HEK293T (cell line): ENCODE measurements at regions not wholly inside any gene's neighbourhood (a gene's known extent, or its start where the extent isn't known, plus 50 kb on each side); places are given as distances from the start of the nearest gene placed in this dataset.
A peak's percentile ranks its signal among the peaks of the same experiment; 100 is the strongest.

Experiments used
- ARNT ChIP-seq: fragments of 450-650 bp; IDR thresholded peaks from 2 replicates; pipeline ENCODE4 v1.6.1; 2017; ENCODE audit warnings: mild to moderate bottlenecking
- BHLHE40 ChIP-seq: fragments of 450-650 bp; IDR thresholded peaks from 2 replicates; pipeline ENCODE4 v1.6.1; 2016; ENCODE audit warnings: mild to moderate bottlenecking, moderate library complexity, borderline replicate concordance
- ELF4 ChIP-seq: fragments of 450-650 bp; IDR thresholded peaks from 2 replicates; pipeline ENCODE4 v1.6.1; 2017; ENCODE audit warnings: antibody characterized with exemption
- FOXA1 ChIP-seq: fragments of 450-650 bp; IDR thresholded peaks from 2 replicates; pipeline ENCODE4 v1.6.1; 2016; ENCODE audit warnings: mild to moderate bottlenecking
- FOXK2 ChIP-seq: fragments of 450-650 bp; IDR thresholded peaks from 2 replicates; pipeline ENCODE4 v1.6.1; 2016; ENCODE audit warnings: mild to moderate bottlenecking
- FOXM1 ChIP-seq: fragments of 450-650 bp; IDR thresholded peaks from 2 replicates; pipeline ENCODE4 v1.6.1; 2017; ENCODE audit warnings: mild to moderate bottlenecking, borderline replicate concordance
- HDGF ChIP-seq: fragments of 450-650 bp; IDR thresholded peaks from 2 replicates; pipeline ENCODE4 v1.6.1; 2017; ENCODE audit warnings: antibody characterized with exemption, borderline replicate concordance
- L3MBTL2 ChIP-seq: fragments of 450-650 bp; conservative IDR thresholded peaks from 2 replicates; pipeline ENCODE4 v1.6.1; 2016; ENCODE audit warnings: mild to moderate bottlenecking
- NFRKB ChIP-seq: fragments of 450-650 bp; IDR thresholded peaks from 2 replicates; pipeline ENCODE4 v1.6.1; 2016; ENCODE audit warnings: mild to moderate bottlenecking, moderate library complexity
- SP1 ChIP-seq: fragments of 450-650 bp; IDR thresholded peaks from 2 replicates; pipeline ENCODE4 v1.6.1; 2017
- SUZ12 ChIP-seq: fragments of 450-650 bp; IDR thresholded peaks from 2 replicates; pipeline ENCODE4 v1.6.1; 2016; ENCODE audit warnings: mild to moderate bottlenecking
- TF ChIP-seq, protein P1 (sequence below): fragments of 450-650 bp; IDR thresholded peaks from 2 replicates; pipeline ENCODE4 v1.6.1; 2016

DNA sequence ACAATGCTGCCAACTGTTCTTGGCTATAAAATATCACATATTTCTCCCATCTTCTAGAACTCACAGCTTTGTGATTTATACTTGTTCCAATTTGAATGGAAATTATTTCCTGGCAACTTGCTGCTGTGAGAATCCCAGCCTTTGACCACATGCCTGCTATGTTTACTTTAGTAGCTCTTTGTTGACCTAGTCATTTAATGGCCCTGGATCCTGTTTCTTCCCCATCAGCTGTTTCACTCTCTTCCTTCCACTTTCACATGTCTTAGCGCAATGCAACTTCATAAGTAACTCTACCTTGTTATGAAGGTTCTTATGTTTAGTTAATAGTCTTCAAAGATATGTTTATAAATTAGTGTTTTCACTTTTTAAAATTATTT lies 1973.6 kb upstream of the AGA start:
- TF ChIP-seq ARNT = no peak
- TF ChIP-seq SP1 = no peak
- no peak for TF ChIP-seq NFRKB
- TF ChIP-seq SUZ12 = no peak
- TF ChIP-seq HDGF = no peak
- no peak for TF ChIP-seq L3MBTL2
- peak; percentile 91 for TF ChIP-seq FOXA1
- no peak for TF ChIP-seq FOXM1
- no peak for TF ChIP-seq BHLHE40
- TF ChIP-seq, protein P1, sequence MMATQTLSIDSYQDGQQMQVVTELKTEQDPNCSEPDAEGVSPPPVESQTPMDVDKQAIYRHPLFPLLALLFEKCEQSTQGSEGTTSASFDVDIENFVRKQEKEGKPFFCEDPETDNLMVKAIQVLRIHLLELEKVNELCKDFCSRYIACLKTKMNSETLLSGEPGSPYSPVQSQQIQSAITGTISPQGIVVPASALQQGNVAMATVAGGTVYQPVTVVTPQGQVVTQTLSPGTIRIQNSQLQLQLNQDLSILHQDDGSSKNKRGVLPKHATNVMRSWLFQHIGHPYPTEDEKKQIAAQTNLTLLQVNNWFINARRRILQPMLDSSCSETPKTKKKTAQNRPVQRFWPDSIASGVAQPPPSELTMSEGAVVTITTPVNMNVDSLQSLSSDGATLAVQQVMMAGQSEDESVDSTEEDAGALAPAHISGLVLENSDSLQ = 0 out of 2 replicates have a peak, but pooled peaks have one; percentile 18
- TF ChIP-seq FOXK2 = no peak
- no peak for TF ChIP-seq ELF4
